ENCODE measurements at regions not wholly inside any gene's neighbourhood (a gene's known extent, or its start where the extent isn't known, plus 50 kb on each side); places are given as distances from the start of the nearest gene placed in this dataset.

GRCh38 chr17:63325808-63326207 lies 120.3 kb downstream of the CYB561 start:
- H3K9me2 ChIP-seq (replicated peaks; ENCODE audit: low read depth, low read length), result no peaks in the 10 kb centered on the region
- no peak overlapping the region for H3K4me2 ChIP-seq (ENCODE audit: low read depth, low read length, poor library complexity, severe bottlenecking)
- no peaks in the 10 kb centered on the region for H3F3A ChIP-seq (ENCODE audit: low read depth)
- no peak overlapping the region for H2AFZ ChIP-seq (ENCODE audit: low read length)
- H3K27me3 ChIP-seq (ENCODE audit: insufficient read depth, low read length, poor library complexity, severe bottlenecking), result no peaks in the 10 kb centered on the region
- no peaks in the 10 kb centered on the region for H3K79me2 ChIP-seq (ENCODE audit: insufficient read depth, low read length)
- H3K9ac ChIP-seq (ENCODE audit: low read depth, low read length, poor library complexity, severe bottlenecking), result no peak overlapping the region
- no peaks in the 10 kb centered on the region for H4K20me1 ChIP-seq (ENCODE audit: insufficient read depth, low read length, poor library complexity, severe bottlenecking)
- 0 out of 2 replicates have a peak, but pooled peaks cover 4% of the 10 kb centered on the region for H3K36me3 ChIP-seq (ENCODE audit: insufficient read depth, low read length)
- no peak overlapping the region for H3K4me3 ChIP-seq (ENCODE audit: low read length, poor library complexity, severe bottlenecking)
- no peaks in the 10 kb centered on the region for H3K9me3 ChIP-seq (ENCODE audit: insufficient read depth, low read depth, low read length)
- H3K4me1 ChIP-seq (ENCODE audit: insufficient read depth, low read length, poor library complexity, severe bottlenecking), result no peaks in the 10 kb centered on the region
- TF ChIP-seq EZH2phosphoT487 (IDR thresholded peaks at IDR 0.05; ENCODE audit: borderline replicate concordance), result no peak
- no peak for TF ChIP-seq CTCF (conservative IDR thresholded peaks at IDR 0.05; ENCODE audit: low read length)

GRCh38 chr17:63329876-63330275 lies 116.2 kb downstream of the CYB561 start:
- no peak overlapping the region for H3K9ac ChIP-seq (ENCODE audit: low read depth, low read length, poor library complexity, severe bottlenecking)

DNA sequence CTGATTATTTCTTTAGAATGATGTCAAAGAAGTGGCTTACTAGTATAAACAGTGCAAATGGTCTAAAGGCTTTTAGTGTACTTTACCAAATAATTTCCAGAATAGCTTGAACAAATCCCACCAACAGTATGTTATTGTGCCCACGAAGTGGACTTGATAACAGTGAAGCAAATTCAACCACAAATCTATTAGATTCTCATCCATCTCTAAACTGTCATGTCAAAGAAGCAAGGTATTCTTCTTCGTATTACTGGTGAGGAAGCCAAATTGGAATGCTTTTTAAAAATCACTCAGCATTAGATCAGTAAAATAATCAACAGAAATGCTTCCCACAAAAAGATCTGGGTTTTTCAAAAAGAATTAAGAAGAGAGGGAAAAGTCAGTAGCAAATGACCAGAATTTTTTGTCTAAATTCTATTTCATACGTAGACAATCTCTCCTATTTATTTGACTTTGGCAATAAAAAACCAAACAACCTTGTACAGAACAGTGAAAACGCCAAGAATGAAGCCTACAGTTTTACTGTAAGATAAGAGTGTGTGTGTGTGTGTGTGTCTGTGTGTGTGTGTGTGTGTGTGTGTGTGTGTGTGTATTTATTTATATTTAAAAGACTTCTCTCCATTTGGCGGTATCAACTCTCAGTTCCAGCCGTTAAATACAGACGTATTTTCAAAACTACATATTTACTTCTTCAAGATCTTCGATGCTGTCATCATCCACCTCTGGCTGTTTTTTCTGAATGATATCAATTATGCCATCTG lies 114.6 kb downstream of the CYB561 start:
- Histone ChIP-seq H3K4me1 (ENCODE audit: insufficient read depth, low read length, poor library complexity, severe bottlenecking) (no peaks in the 10 kb centered on the region), H3K9ac (ENCODE audit: low read depth, low read length, poor library complexity, severe bottlenecking) (no peak overlapping the region), H3K4me3 (ENCODE audit: low read length, poor library complexity, severe bottlenecking) (no peak overlapping the region), H3K9me3 (ENCODE audit: insufficient read depth, low read depth, low read length) (no peaks in the 10 kb centered on the region), H3F3A (ENCODE audit: low read depth) (no peaks in the 10 kb centered on the region), H3K4me2 (ENCODE audit: low read depth, low read length, poor library complexity, severe bottlenecking) (no peak overlapping the region), H3K36me3 (ENCODE audit: insufficient read depth, low read length) (no peaks in the 10 kb centered on the region), H2AFZ (ENCODE audit: low read length) (no peak overlapping the region), H4K20me1 (ENCODE audit: insufficient read depth, low read length, poor library complexity, severe bottlenecking) (no peaks in the 10 kb centered on the region), H3K9me2 (replicated peaks; ENCODE audit: low read depth, low read length) (no peaks in the 10 kb centered on the region; the same call in 1 of the 2 replicates), H3K79me2 (ENCODE audit: insufficient read depth, low read length) (no peaks in the 10 kb centered on the region), H3K27me3 (ENCODE audit: insufficient read depth, low read length, poor library complexity, severe bottlenecking) (no peaks in the 10 kb centered on the region)
- TF ChIP-seq CTCF (conservative IDR thresholded peaks at IDR 0.05; ENCODE audit: low read length), result no peak
- TF ChIP-seq EZH2phosphoT487 (IDR thresholded peaks at IDR 0.05; ENCODE audit: borderline replicate concordance), result no peak

More at GRCh38 chr17:63329876-63330275, 116.2 kb downstream of the CYB561 start:
- Histone ChIP-seq H3K4me2 (ENCODE audit: low read depth, low read length, poor library complexity, severe bottlenecking) (no peak overlapping the region), H4K20me1 (ENCODE audit: insufficient read depth, low read length, poor library complexity, severe bottlenecking) (no peaks in the 10 kb centered on the region), H3K36me3 (ENCODE audit: insufficient read depth, low read length) (no peaks in the 10 kb centered on the region), H3K4me3 (ENCODE audit: low read length, poor library complexity, severe bottlenecking) (no peak overlapping the region), H3K9me3 (ENCODE audit: insufficient read depth, low read depth, low read length) (no peaks in the 10 kb centered on the region), H3K4me1 (ENCODE audit: insufficient read depth, low read length, poor library complexity, severe bottlenecking) (no peaks in the 10 kb centered on the region), H3K79me2 (ENCODE audit: insufficient read depth, low read length) (no peaks in the 10 kb centered on the region), H3K27me3 (ENCODE audit: insufficient read depth, low read length, poor library complexity, severe bottlenecking) (no peaks in the 10 kb centered on the region), H2AFZ (ENCODE audit: low read length) (no peak overlapping the region), H3K9me2 (replicated peaks; ENCODE audit: low read depth, low read length) (no peaks in the 10 kb centered on the region), H3F3A (ENCODE audit: low read depth) (no peaks in the 10 kb centered on the region)
- TF ChIP-seq CTCF (conservative IDR thresholded peaks at IDR 0.05; ENCODE audit: low read length) (no peak), EZH2phosphoT487 (IDR thresholded peaks at IDR 0.05; ENCODE audit: borderline replicate concordance) (no peak)
